KMS-11 (cell line): ENCODE measurements at regions not wholly inside any gene's neighbourhood (a gene's known extent, or its start where the extent isn't known, plus 50 kb on each side); places are given as distances from the start of the nearest gene placed in this dataset.

Experiments used
- H2AFZ ChIP-seq: fragments of 200-600 bp; sonication (generic); 2 replicates; pipeline ENCODE4 v1.6.1; 2016; ENCODE audit warnings: antibody characterized with exemption, mixed run types, low read depth
- H3K27ac ChIP-seq: fragments of 200-600 bp; sonication (generic); 2 replicates; pipeline ENCODE4 v1.6.1; 2016; ENCODE audit warnings: mild to moderate bottlenecking, mixed run types
- H3K27me3 ChIP-seq: fragments of 200-600 bp; sonication (generic); 2 replicates; pipeline ENCODE4 v1.6.1; 2017; ENCODE audit warnings: mild to moderate bottlenecking, low read depth, mixed run types, moderate library complexity; ENCODE audit not compliant: insufficient read depth
- H3K36me3 ChIP-seq: fragments of 200-600 bp; sonication (generic); 2 replicates; pipeline ENCODE4 v1.6.1; 2017; ENCODE audit warnings: mild to moderate bottlenecking, mixed run types; ENCODE audit not compliant: insufficient read depth
- H3K4me1 ChIP-seq: fragments of 200-600 bp; sonication (generic); 2 replicates; pipeline ENCODE4 v1.6.1; 2016; ENCODE audit warnings: mild to moderate bottlenecking, low read depth, mixed run types; ENCODE audit not compliant: poor library complexity, severe bottlenecking
- H3K4me2 ChIP-seq: fragments of 200-600 bp; sonication (generic); 2 replicates; pipeline ENCODE4 v1.7.0; 2016; ENCODE audit warnings: mild to moderate bottlenecking, mixed run types
- H3K4me3 ChIP-seq: fragments of 200-600 bp; sonication (generic); IDR thresholded peaks from 2 replicates; pipeline ENCODE4 v1.6.1; 2017; ENCODE audit warnings: low read depth, low read length, mixed read lengths; ENCODE audit not compliant: insufficient read depth
- H3K79me2 ChIP-seq: fragments of 200-600 bp; sonication (generic); 2 replicates; pipeline ENCODE4 v1.6.1; 2016; ENCODE audit warnings: low read depth, mixed run types; ENCODE audit not compliant: insufficient read depth
- H3K9ac ChIP-seq: fragments of 200-600 bp; sonication (generic); 2 replicates; pipeline ENCODE4 v1.6.1; 2016; ENCODE audit warnings: mild to moderate bottlenecking, mixed run types
- H4K20me1 ChIP-seq: fragments of 200-600 bp; sonication (generic); 2 replicates; pipeline ENCODE4 v1.6.1; 2016; ENCODE audit warnings: mild to moderate bottlenecking, mixed run types; ENCODE audit not compliant: insufficient read depth
- CTCF ChIP-seq: fragments of 200-600 bp; sonication (generic); conservative IDR thresholded peaks from 2 replicates; pipeline ENCODE4 v1.6.1; 2017; ENCODE audit warnings: low read depth, mild to moderate bottlenecking, antibody characterized with exemption, low read length, moderate library complexity, mixed read lengths

- Histone ChIP-seq H3K4me1 (no peaks in the 10 kb centered on the region), H3K4me2 (no peak overlapping the region), H4K20me1 (no peaks in the 10 kb centered on the region), H3K36me3 (no peaks in the 10 kb centered on the region), H3K27me3 (peaks cover 47% of the 10 kb centered on the region), H3K4me3 (no peak overlapping the region), H2AFZ (no peak overlapping the region), H3K27ac (no peak overlapping the region), H3K9ac (no peak overlapping the region), H3K79me2 (no peaks in the 10 kb centered on the region)
- TF ChIP-seq CTCF: no peak
These were observed 71.0 kb upstream of the ACTRT2 start for GRCh38 chr1:2949966-2950925.

- Histone ChIP-seq H2AFZ (no peak overlapping the region), H3K9ac (no peak overlapping the region), H3K27me3 (peaks cover 47% of the 10 kb centered on the region), H3K4me3 (no peak overlapping the region), H3K27ac (no peak overlapping the region), H3K36me3 (no peaks in the 10 kb centered on the region), H4K20me1 (no peaks in the 10 kb centered on the region), H3K4me1 (no peaks in the 10 kb centered on the region), H3K4me2 (no peak overlapping the region), H3K79me2 (no peaks in the 10 kb centered on the region)
- TF ChIP-seq CTCF: no peak
These were observed 70.4 kb upstream of the ACTRT2 start for GRCh38 chr1:2950926-2951305.

- Histone ChIP-seq H3K27ac (no peak overlapping the region), H3K4me3 (no peak overlapping the region), H4K20me1 (no peaks in the 10 kb centered on the region), H3K4me1 (no peaks in the 10 kb centered on the region), H3K36me3 (no peaks in the 10 kb centered on the region), H2AFZ (no peak overlapping the region), H3K4me2 (no peak overlapping the region), H3K9ac (no peak overlapping the region), H3K27me3 (peaks cover 46% of the 10 kb centered on the region), H3K79me2 (no peaks in the 10 kb centered on the region)
- TF ChIP-seq CTCF: no peak
These were observed 69.4 kb upstream of the ACTRT2 start for GRCh38 chr1:2951856-2952255.

GRCh38 chr1:2952371-2952770, 68.9 kb upstream of the ACTRT2 start:
- Histone ChIP-seq H2AFZ (no peak overlapping the region), H3K4me2 (no peak overlapping the region), H3K4me1 (no peaks in the 10 kb centered on the region), H3K79me2 (no peaks in the 10 kb centered on the region), H3K27me3 (peaks cover 40% of the 10 kb centered on the region), H3K9ac (no peak overlapping the region), H3K36me3 (no peaks in the 10 kb centered on the region), H3K4me3 (no peak overlapping the region), H4K20me1 (no peaks in the 10 kb centered on the region), H3K27ac (no peak overlapping the region)
- TF ChIP-seq CTCF: no peak
